Hepatocyte (in vitro differentiated cells): ENCODE measurements at regions not wholly inside any gene's neighbourhood (a gene's known extent, or its start where the extent isn't known, plus 50 kb on each side); places are given as distances from the start of the nearest gene placed in this dataset.

Source experiments
- CTCF ChIP-seq: fragments of 200-600 bp; sonication (generic); IDR thresholded peaks from 2 replicates; pipeline ENCODE4 v1.5.1; 2016; ENCODE audit warnings: antibody characterized with exemption, mild to moderate bottlenecking; ENCODE audit not compliant: poor library complexity
- EZH2 ChIP-seq: fragments of 200-600 bp; sonication (generic); IDR thresholded peaks from 2 replicates; pipeline ENCODE4 v1.6.1; 2016; ENCODE audit warnings: antibody characterized with exemption, mild to moderate bottlenecking, borderline replicate concordance

- TF ChIP-seq CTCF (no peak), EZH2 (no peak)
Observed at GRCh38 chr7:66523409-66523808, 105.3 kb upstream of the KCTD7 start.
